HEK293 (cell line): ENCODE measurements at regions not wholly inside any gene's neighbourhood (a gene's known extent, or its start where the extent isn't known, plus 50 kb on each side); places are given as distances from the start of the nearest gene placed in this dataset.

Source experiments
- CTCF ChIA-PET: fragments of 350-600 bp; formaldehyde crosslinking; extraction: SDS; loops from one replicate; lab custom pipeline; 2021; ENCODE audit warnings: antibody characterized with exemption; lab: Yijun Ruan, JAX
- POLR2A ChIA-PET: fragments of 300-600 bp; formaldehyde crosslinking; extraction: SDS; loops from one replicate; lab custom pipeline; 2020; ENCODE audit warnings: antibody characterized with exemption, inconsistent platforms; lab: Yijun Ruan, JAX
- H3K27ac ChIP-seq: fragments of 200-500 bp; sonication (Bioruptor generic); 2 replicates; pipeline ENCODE4 v1.5.1; 2014; ENCODE audit warnings: low read depth, low read length, control low read depth, inconsistent platforms; ENCODE audit errors: extremely low read depth
- H3K36me3 ChIP-seq, 2 experiments: fragments of 200-500 bp in 1 of 2; sonication (Bioruptor generic) in 1 of 2; 1 replicate in 1 of 2; 2 replicates in 1 of 2; pipeline ENCODE4 v1.5.1; 2014 to 2017; ENCODE audit warnings: inconsistent platforms in 2 of 2, low read length in 2 of 2; ENCODE audit not compliant: control insufficient read depth in 2 of 2, insufficient read depth in 1 of 2
- H3K4me1 ChIP-seq: fragments of 200-500 bp; sonication (Bioruptor generic); 2 replicates; pipeline ENCODE4 v1.5.1; 2014; ENCODE audit warnings: mild to moderate bottlenecking, low read length, inconsistent platforms; ENCODE audit not compliant: control insufficient read depth, insufficient read depth
- H3K4me3 ChIP-seq: 2 replicates; pipeline ENCODE4 v1.5.1; 2011; ENCODE audit warnings: low read depth, mild to moderate bottlenecking, control low read depth, low read length, moderate library complexity
- H3K9me3 ChIP-seq: fragments of 200-500 bp; sonication (Bioruptor generic); 2 replicates; pipeline ENCODE4 v1.5.1; 2014; ENCODE audit warnings: low read depth, low read length, inconsistent platforms; ENCODE audit not compliant: control insufficient read depth, insufficient read depth
- PRDM2 ChIP-seq: fragments of 450-650 bp; formaldehyde crosslinking; IDR thresholded peaks from 2 replicates; pipeline ENCODE4 v1.5.1; 2016; ENCODE audit warnings: missing biosample characterization, missing genetic modification characterization, borderline replicate concordance
- SP3 ChIP-seq: fragments of 450-650 bp; formaldehyde crosslinking; IDR thresholded peaks from 2 replicates; pipeline ENCODE4 v1.5.1; 2016; ENCODE audit warnings: missing biosample characterization, missing genetic modification characterization
- ZBTB21 ChIP-seq: fragments of 450-650 bp; formaldehyde crosslinking; IDR thresholded peaks from 2 replicates; pipeline ENCODE4 v1.5.1; 2017; ENCODE audit warnings: missing biosample characterization, missing genetic modification characterization
- ZBTB44 ChIP-seq: fragments of 450-650 bp; IDR thresholded peaks from 2 replicates; pipeline ENCODE4 v1.5.1; 2018; ENCODE audit warnings: missing biosample characterization, mild to moderate bottlenecking, missing genetic modification characterization
- ZNF132 ChIP-seq: fragments of 450-650 bp; formaldehyde crosslinking; IDR thresholded peaks from 2 replicates; pipeline ENCODE4 v1.5.1; 2017; ENCODE audit warnings: missing biosample characterization, missing genetic modification characterization, borderline replicate concordance
- ZNF184 ChIP-seq: fragments of 450-650 bp; IDR thresholded peaks from 2 replicates; pipeline ENCODE4 v1.5.1; 2018; ENCODE audit warnings: missing biosample characterization, mild to moderate bottlenecking, missing genetic modification characterization
- ZNF211 ChIP-seq: fragments of 450-650 bp; formaldehyde crosslinking; IDR thresholded peaks from 2 replicates; pipeline ENCODE4 v1.5.1; 2016; ENCODE audit warnings: low read depth, missing biosample characterization, missing genetic modification characterization
- ZNF248 ChIP-seq: fragments of 450-650 bp; formaldehyde crosslinking; IDR thresholded peaks from 2 replicates; pipeline ENCODE4 v1.5.1; 2017; ENCODE audit warnings: missing biosample characterization, missing genetic modification characterization
- ZNF302 ChIP-seq: fragments of 450-650 bp; formaldehyde crosslinking; IDR thresholded peaks from 2 replicates; pipeline ENCODE4 v1.5.1; 2016; ENCODE audit warnings: missing biosample characterization, missing genetic modification characterization, low read depth
- ZNF473 ChIP-seq: fragments of 450-650 bp; formaldehyde crosslinking; IDR thresholded peaks from 2 replicates; pipeline ENCODE4 v1.5.1; 2017; ENCODE audit warnings: missing biosample characterization, missing genetic modification characterization
- ZNF585B ChIP-seq: fragments of 450-650 bp; formaldehyde crosslinking; IDR thresholded peaks from 2 replicates; pipeline ENCODE4 v1.5.1; 2016; ENCODE audit warnings: missing biosample characterization, missing genetic modification characterization
- ZNF596 ChIP-seq: fragments of 450-650 bp; IDR thresholded peaks from 2 replicates; pipeline ENCODE4 v1.5.0; 2018; ENCODE audit warnings: missing biosample characterization, mild to moderate bottlenecking, missing genetic modification characterization, moderate library complexity
- ZNF701 ChIP-seq: fragments of 450-650 bp; formaldehyde crosslinking; IDR thresholded peaks from 2 replicates; pipeline ENCODE4 v1.5.1; 2016; ENCODE audit warnings: missing biosample characterization, missing genetic modification characterization
- ZNF776 ChIP-seq: fragments of 450-650 bp; formaldehyde crosslinking; IDR thresholded peaks from 2 replicates; pipeline ENCODE4 v1.5.0; 2017; ENCODE audit warnings: missing biosample characterization, missing genetic modification characterization, borderline replicate concordance
- ZSCAN4 ChIP-seq: fragments of 450-650 bp; formaldehyde crosslinking; IDR thresholded peaks from 2 replicates; pipeline ENCODE4 v1.5.1; 2017; ENCODE audit warnings: missing biosample characterization, missing genetic modification characterization
- TF ChIP-seq, protein P1 (sequence below): fragments of 450-650 bp; formaldehyde crosslinking; IDR thresholded peaks from 2 replicates; pipeline ENCODE4 v1.5.1; 2016; ENCODE audit warnings: missing biosample characterization, missing genetic modification characterization
- TF ChIP-seq, protein P2 (sequence below): fragments of 450-650 bp; formaldehyde crosslinking; IDR thresholded peaks from 2 replicates; pipeline ENCODE4 v1.5.1; 2017; ENCODE audit warnings: missing biosample characterization, mild to moderate bottlenecking, missing genetic modification characterization, moderate library complexity

- Histone ChIP-seq H3K36me3 (no peaks in the 10 kb centered on the region), H3K27ac (no peak overlapping the region), H3K9me3 (no peaks in the 10 kb centered on the region), H3K4me3 (no peak overlapping the region), H3K4me1 (no peaks in the 10 kb centered on the region)
- CTCF ChIA-PET = interaction anchor here (0.7 kb wide), 1 partner anchor 27 kb away, joined by 3 read pairs; no protein-coding TSS in a partner anchor
- POLR2A ChIA-PET = no interaction called here
- TF ChIP-seq ZNF596 (tag by site-specific recombination) = no peak
- no peak for TF ChIP-seq ZNF132 (tag by site-specific recombination)
- no peak for TF ChIP-seq PRDM2 (tag by site-specific recombination)
Measured at GRCh38 chr3:40613306-40613705, 88.5 kb downstream of the ZNF621 start.

GRCh38 chr3:40615110-40615915 is 90.6 kb downstream of the ZNF621 start:
- CTCF ChIA-PET = interaction anchor here (0.6 kb wide), 1 partner anchor 72 kb away, joined by 3 read pairs; no protein-coding TSS in a partner anchor

More at GRCh38 chr3:40615110-40615915, 90.6 kb downstream of the ZNF621 start:
- Histone ChIP-seq H3K9me3 (no peaks in the 10 kb centered on the region), H3K4me3 (no peak overlapping the region), H3K4me1 (no peaks in the 10 kb centered on the region), H3K36me3 (no peaks in the 10 kb centered on the region), H3K27ac (no peak overlapping the region)
- no peak for TF ChIP-seq ZNF211 (tag by site-specific recombination)
- TF ChIP-seq ZBTB44 (tag by site-specific recombination) = no peak
- TF ChIP-seq ZNF248 (tag by site-specific recombination) = no peak
- no peak for TF ChIP-seq ZNF585B
- no peak for TF ChIP-seq ZNF184 (tag by site-specific recombination)
- TF ChIP-seq ZNF302 (tag by site-specific recombination) = no peak
- TF ChIP-seq SP3 (tag by site-specific recombination) = no peak
- TF ChIP-seq ZBTB21 (tag by site-specific recombination) = no peak
- no peak for TF ChIP-seq ZNF776 (tag by site-specific recombination)
- TF ChIP-seq, protein P1, sequence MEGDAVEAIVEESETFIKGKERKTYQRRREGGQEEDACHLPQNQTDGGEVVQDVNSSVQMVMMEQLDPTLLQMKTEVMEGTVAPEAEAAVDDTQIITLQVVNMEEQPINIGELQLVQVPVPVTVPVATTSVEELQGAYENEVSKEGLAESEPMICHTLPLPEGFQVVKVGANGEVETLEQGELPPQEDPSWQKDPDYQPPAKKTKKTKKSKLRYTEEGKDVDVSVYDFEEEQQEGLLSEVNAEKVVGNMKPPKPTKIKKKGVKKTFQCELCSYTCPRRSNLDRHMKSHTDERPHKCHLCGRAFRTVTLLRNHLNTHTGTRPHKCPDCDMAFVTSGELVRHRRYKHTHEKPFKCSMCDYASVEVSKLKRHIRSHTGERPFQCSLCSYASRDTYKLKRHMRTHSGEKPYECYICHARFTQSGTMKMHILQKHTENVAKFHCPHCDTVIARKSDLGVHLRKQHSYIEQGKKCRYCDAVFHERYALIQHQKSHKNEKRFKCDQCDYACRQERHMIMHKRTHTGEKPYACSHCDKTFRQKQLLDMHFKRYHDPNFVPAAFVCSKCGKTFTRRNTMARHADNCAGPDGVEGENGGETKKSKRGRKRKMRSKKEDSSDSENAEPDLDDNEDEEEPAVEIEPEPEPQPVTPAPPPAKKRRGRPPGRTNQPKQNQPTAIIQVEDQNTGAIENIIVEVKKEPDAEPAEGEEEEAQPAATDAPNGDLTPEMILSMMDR (tag by site-specific recombination) = no peak
- TF ChIP-seq, protein P2, sequence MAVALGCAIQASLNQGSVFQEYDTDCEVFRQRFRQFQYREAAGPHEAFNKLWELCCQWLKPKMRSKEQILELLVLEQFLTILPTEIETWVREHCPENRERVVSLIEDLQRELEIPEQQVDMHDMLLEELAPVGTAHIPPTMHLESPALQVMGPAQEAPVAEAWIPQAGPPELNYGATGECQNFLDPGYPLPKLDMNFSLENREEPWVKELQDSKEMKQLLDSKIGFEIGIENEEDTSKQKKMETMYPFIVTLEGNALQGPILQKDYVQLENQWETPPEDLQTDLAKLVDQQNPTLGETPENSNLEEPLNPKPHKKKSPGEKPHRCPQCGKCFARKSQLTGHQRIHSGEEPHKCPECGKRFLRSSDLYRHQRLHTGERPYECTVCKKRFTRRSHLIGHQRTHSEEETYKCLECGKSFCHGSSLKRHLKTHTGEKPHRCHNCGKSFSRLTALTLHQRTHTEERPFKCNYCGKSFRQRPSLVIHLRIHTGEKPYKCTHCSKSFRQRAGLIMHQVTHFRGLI (tag by site-specific recombination) = no peak
- no peak for TF ChIP-seq ZSCAN4 (tag by site-specific recombination)
- TF ChIP-seq ZNF473 (tag by site-specific recombination) = no peak
- TF ChIP-seq ZNF701 (tag by site-specific recombination) = no peak
- POLR2A ChIA-PET = no interaction called here
